HUES64 (cell line): ENCODE measurements at regions not wholly inside any gene's neighbourhood (a gene's known extent, or its start where the extent isn't known, plus 50 kb on each side); places are given as distances from the start of the nearest gene placed in this dataset.

Experiments
- H3K27ac ChIP-seq: 2 replicates; pipeline ENCODE4 v1.7.0; 2013; ENCODE audit warnings: low read depth, low read length, inconsistent platforms
- H3K27me3 ChIP-seq: 2 replicates; pipeline ENCODE4 v1.6.1; 2013; ENCODE audit warnings: mild to moderate bottlenecking, low read length; ENCODE audit not compliant: insufficient read depth
- H3K36me3 ChIP-seq: 2 replicates; pipeline ENCODE4 v1.6.1; 2013; ENCODE audit warnings: mild to moderate bottlenecking, low read length; ENCODE audit not compliant: insufficient read depth
- H3K4me1 ChIP-seq: 2 replicates; pipeline ENCODE4 v1.6.1; 2013; ENCODE audit warnings: mild to moderate bottlenecking, low read length, moderate library complexity; ENCODE audit not compliant: insufficient read depth
- H3K4me3 ChIP-seq: 2 replicates; pipeline ENCODE4 v1.5.1; 2013; ENCODE audit warnings: mild to moderate bottlenecking, low read length, moderate library complexity
- H3K9ac ChIP-seq: 2 replicates; pipeline ENCODE4 v1.6.1; 2013; ENCODE audit warnings: mild to moderate bottlenecking, low read depth, low read length
- H3K9me3 ChIP-seq: 2 replicates; pipeline ENCODE4 v1.6.1; 2013; ENCODE audit warnings: low read depth, low read length; ENCODE audit not compliant: insufficient read depth
- WGBS: fragments of 150-250, 120-280 bp; methylation state at CpG from one replicate; pipeline ENCODE4 v1.1.7; 2013; ENCODE audit warnings: missing lambda C conversion rate; 5-methylcytosine and 5-hydroxymethylcytosine counted together

DNA sequence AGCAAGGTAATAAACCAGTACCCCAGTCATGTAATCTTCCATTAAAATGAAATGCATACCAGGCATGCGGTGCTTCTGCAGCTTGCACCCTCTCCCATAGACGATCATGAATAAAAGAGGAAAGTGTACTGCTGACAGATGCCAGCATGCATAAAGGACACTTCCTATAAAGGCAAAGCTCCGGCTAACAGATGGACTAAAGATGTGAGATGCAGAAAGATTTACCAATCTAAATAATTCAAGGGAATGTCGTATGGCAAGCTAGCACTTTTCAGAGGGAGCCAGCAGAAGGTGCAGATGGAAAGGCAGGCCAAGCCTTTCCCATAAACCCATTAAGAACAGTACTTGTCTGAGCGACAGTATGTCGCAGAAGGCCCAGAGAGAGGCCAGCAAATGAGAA is 542.0 kb downstream of the NUF2 start:
- Histone ChIP-seq H3K27me3 (no peaks in the 10 kb centered on the region), H3K27ac (no peak overlapping the region), H3K9me3 (no peaks in the 10 kb centered on the region; the same call in 1 of the 2 replicates), H3K9ac (no peak overlapping the region), H3K4me1 (no peaks in the 10 kb centered on the region), H3K36me3 (no peaks in the 10 kb centered on the region), H3K4me3 (no peak overlapping the region)
- WGBS = 84% methylated on average over 6 of the region's 6 CpGs

DNA sequence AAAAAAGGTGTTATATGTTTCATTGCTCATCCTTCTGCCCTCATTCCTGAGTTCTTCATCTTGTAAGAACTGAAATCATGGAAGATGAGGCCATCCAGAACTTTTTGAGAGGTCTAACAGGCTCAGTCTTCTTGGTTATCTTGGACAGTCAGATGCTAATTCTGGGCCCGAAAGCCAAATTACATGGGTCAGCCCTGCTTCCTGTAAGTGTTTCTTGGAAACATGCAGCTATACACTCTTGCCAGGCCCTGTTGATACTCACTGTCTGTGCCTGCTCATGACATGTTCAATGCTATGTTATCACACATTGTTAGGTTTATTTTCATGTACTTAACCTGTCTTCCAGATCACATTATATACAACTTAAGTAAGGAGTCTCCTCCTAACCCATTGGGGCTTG is 542.5 kb downstream of the NUF2 start:
- no peak overlapping the region for H3K4me3 ChIP-seq
- no peak overlapping the region for H3K9ac ChIP-seq
- H3K27ac ChIP-seq = no peak overlapping the region
- H3K9me3 ChIP-seq = no peaks in the 10 kb centered on the region; the same call in 1 of the 2 replicates
- no peaks in the 10 kb centered on the region for H3K36me3 ChIP-seq
- no peaks in the 10 kb centered on the region for H3K27me3 ChIP-seq
- 91% methylated on average over 1 of the region's 1 CpG for WGBS
- H3K4me1 ChIP-seq = no peaks in the 10 kb centered on the region

DNA sequence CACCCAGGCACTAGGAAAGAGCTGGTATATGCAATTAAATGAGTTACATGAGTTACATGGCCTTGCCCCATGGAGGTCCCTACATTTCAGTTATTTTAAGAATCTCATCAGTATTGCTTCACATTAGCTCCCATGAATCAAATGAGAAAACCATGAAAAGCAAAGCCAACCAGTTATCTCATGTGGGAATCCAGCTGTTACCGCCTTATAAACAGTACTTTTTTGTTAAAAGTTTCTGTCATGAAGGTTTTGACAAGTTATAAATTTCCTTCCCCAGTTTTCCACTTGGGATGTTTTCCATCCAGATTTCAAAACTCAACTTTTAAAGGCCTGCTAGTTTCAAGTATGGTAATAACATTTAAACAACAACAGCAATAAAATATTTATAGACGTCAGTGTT is 544.8 kb downstream of the NUF2 start:
- Histone ChIP-seq H3K27me3 (no peaks in the 10 kb centered on the region), H3K27ac (no peak overlapping the region), H3K9ac (no peak overlapping the region), H3K9me3 (no peaks in the 10 kb centered on the region; the same call in 1 of the 2 replicates), H3K4me3 (no peak overlapping the region), H3K4me1 (no peaks in the 10 kb centered on the region), H3K36me3 (no peaks in the 10 kb centered on the region)
- 100% methylated on average over 1 of the region's 2 CpGs for WGBS

DNA sequence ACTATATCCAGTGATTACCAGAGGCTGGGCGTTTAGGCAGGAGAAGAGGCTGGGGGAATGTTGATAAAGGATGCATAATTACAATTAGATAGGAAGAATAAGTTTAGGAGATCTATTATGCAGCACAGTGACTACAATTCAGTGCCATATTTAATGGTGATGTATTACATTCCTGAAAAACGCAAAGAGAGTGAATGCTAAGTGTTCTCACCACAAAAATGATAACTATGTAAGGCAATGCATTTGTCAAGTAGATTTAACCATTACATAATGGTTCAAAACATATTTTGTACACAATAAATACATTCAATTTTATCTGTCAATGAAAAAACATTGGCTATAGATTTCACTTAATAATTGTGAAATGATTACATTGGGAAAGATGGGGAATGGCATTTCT is 548.9 kb downstream of the NUF2 start:
- Histone ChIP-seq H3K4me1 (peaks cover 8% of the 10 kb centered on the region), H3K9ac (no peak overlapping the region), H3K4me3 (no peak overlapping the region), H3K27ac (no peak overlapping the region), H3K9me3 (no peaks in the 10 kb centered on the region; the same call in 1 of the 2 replicates), H3K36me3 (no peaks in the 10 kb centered on the region), H3K27me3 (no peaks in the 10 kb centered on the region)
- WGBS = 96% methylated on average over 2 of the region's 2 CpGs

DNA sequence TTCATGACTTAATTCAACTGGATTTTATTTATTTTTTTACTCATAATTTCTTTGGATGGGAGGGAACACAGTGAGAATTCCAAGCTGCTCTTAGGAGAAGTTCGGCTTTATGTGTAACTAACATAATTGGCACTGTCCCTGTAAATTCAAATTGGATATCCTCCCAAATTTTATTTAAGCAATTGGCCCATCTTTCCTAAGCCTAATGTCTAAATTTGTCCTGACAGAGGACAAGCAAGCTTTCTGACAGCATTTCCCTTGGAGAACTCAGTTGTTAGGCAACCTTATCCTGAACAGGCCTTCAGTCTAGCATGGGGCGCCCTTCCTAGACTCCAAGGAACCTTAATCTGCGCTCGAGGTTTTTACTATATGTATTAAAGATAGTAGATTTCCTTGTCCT is 550.3 kb downstream of the NUF2 start:
- H3K4me1 ChIP-seq = peaks cover 15% of the 10 kb centered on the region
- no peaks in the 10 kb centered on the region; the same call in 1 of the 2 replicates for H3K9me3 ChIP-seq
- no peak overlapping the region for H3K27ac ChIP-seq
- H3K36me3 ChIP-seq = no peaks in the 10 kb centered on the region
- H3K9ac ChIP-seq = no peak overlapping the region
- no peaks in the 10 kb centered on the region for H3K27me3 ChIP-seq
- WGBS = 90% methylated on average over 4 of the region's 4 CpGs
- no peak overlapping the region for H3K4me3 ChIP-seq

DNA sequence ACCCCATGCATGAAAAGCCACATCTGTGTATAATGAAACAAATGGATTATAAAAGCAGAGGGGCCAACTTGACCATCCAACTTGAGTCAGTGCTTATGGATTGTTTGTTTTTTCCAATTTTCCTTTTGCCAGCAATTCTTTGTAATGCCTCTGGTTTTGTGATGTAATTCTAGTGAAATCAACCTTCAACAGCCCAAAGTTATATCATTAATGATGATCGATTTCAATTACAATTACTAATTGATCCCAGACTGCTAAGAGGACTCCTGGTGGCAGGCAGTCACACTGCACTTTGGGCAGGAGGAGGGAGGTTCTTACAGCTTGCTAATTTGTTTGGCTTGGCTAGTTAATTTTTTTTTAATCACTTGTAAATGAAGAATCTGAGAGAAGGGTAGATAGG is 552.3 kb downstream of the NUF2 start:
- peaks cover 15% of the 10 kb centered on the region for H3K4me1 ChIP-seq
- no peak overlapping the region for H3K4me3 ChIP-seq
- H3K9ac ChIP-seq = no peak overlapping the region
- no CpG with 5 or more reads among the region's 1 CpG for WGBS
- no peak overlapping the region for H3K27ac ChIP-seq
- no peaks in the 10 kb centered on the region for H3K36me3 ChIP-seq
- H3K27me3 ChIP-seq = no peaks in the 10 kb centered on the region
- no peaks in the 10 kb centered on the region for H3K9me3 ChIP-seq

DNA sequence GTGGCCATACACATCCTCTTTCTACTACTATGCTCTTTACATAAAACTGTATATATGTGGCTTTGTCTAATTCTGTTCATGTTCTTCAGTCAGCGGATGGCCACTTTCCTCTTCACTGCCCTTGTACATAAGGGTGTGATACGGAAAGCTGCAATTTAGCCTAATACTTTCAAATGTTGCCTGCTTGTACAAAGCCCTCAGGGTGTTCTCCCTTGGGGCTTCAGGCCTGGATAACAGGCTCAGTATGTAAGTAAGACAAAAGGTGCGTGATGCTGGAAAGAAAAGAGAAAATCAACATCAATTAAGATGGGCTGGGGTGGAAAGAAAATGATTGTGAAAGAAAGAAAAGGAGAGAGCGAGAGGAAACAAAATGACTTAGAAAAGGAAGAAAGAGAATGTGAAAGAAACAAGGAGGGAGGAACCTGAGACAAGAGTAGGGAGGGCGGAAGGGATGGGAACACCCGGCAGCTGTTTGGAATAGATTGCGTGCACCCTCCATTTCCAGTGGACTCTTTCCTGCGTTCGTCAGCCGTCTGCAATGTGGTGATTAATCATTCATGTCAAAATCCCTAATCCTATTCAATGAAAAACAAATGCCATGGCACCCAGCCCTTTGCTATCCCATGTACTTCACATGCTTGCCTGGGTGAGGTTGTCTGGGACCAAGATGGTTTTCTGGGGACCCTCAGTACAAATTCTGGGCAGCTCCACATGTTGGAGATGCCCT is 553.6 kb downstream of the NUF2 start:
- Histone ChIP-seq H3K4me1 (peaks cover 15% of the 10 kb centered on the region), H3K9ac (no peak overlapping the region), H3K4me3 (no peak overlapping the region), H3K36me3 (no peaks in the 10 kb centered on the region), H3K9me3 (no peaks in the 10 kb centered on the region), H3K27me3 (no peaks in the 10 kb centered on the region), H3K27ac (no peak overlapping the region)
- 89% methylated on average over 10 of the region's 10 CpGs for WGBS

DNA sequence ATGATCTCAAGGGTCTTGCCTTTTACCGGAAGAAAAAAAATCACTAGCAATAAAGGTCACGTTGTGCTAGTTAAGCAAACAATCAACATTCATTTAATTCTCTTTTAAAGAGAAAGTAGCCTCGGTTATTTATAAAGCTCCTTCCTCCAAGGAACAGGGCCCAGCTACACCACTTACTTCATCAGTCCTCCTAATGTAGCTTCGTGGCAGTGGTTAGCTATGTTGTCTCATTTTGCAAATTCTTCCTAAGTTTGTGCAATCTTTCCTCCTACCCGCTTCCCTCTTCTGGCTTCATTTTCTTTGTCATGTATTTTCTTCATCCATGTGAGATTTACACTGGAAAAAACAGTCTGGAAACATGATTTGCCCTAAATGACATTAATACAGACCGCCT is 554.2 kb downstream of the NUF2 start:
- H3K27ac ChIP-seq = no peak overlapping the region

DNA sequence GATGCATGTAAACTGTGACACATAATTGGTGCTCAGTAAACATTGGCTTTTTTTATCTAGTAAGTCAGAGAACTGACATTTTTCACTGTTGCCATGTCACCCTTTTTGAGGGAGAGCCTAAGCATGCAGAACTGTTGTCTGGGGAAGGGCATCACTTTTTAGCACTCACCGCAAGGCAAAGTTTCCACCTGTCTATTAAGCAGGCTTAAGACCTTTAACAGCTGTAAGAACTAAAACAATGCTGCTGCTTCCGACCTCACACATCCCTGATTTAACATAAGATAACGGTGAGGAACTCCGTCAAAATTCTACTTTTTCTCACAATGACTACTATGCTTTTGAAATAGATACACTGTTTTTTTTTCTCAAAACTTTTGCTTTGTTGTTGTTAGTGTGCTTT is 554.8 kb downstream of the NUF2 start:
- Histone ChIP-seq H3K4me1 (peaks cover 15% of the 10 kb centered on the region), H3K36me3 (no peaks in the 10 kb centered on the region), H3K9me3 (no peaks in the 10 kb centered on the region), H3K9ac (no peak overlapping the region), H3K4me3 (no peak overlapping the region), H3K27ac (no peak overlapping the region), H3K27me3 (no peaks in the 10 kb centered on the region)
- WGBS = 76% methylated on average over 4 of the region's 4 CpGs

More for the DNA sequence above, 554.2 kb downstream of the NUF2 start:
- no peaks in the 10 kb centered on the region for H3K27me3 ChIP-seq
- 91% methylated on average over 6 of the region's 6 CpGs for WGBS
- no peaks in the 10 kb centered on the region for H3K9me3 ChIP-seq
- H3K4me1 ChIP-seq = peaks cover 15% of the 10 kb centered on the region
- no peak overlapping the region for H3K4me3 ChIP-seq
- H3K36me3 ChIP-seq = no peaks in the 10 kb centered on the region
- H3K9ac ChIP-seq = no peak overlapping the region

DNA sequence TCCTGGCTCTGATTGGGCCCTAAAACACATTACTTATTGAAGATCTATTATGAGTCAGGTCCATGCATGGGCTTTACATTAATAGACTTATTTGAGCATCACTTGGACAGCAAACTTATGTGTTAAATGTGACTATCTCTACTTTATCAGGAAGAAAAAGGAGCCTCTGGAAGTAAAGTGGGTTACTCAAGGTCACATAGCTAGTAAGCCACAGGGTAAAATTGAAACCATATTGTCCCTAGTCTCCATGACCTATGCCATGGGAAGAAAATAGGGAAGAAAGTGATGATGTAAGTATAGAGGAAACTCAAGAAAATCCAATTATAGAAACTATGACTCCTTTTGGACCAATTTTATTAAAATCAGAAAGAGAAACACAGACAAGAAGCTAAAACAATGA is 555.3 kb downstream of the NUF2 start:
- Histone ChIP-seq H3K27ac (no peak overlapping the region), H3K4me3 (no peak overlapping the region)

DNA sequence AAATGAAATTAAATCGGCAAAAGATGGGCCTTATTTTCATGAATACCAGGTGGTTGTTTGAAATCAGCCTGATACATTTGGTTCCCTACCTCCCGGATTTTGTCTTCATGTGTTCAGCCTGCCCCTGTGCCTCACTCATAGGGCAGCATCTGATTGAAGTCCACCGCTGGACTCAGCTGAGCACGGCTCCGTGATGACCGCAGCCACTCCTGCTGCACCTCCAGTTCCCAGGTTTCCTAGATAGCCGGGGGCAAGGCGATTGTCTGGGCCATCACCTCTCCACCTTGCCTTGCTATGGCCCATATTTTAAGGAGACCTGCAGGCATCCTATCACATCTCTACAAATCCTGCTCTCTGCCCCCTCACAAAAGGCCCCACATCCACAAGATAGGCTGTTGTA is 563.8 kb downstream of the NUF2 start:
- H3K4me3 ChIP-seq = no peak overlapping the region
- no peaks in the 10 kb centered on the region for H3K9me3 ChIP-seq
- H3K27ac ChIP-seq = no peak overlapping the region
- peaks cover 12% of the 10 kb centered on the region for H3K4me1 ChIP-seq
- 89% methylated on average over 8 of the region's 8 CpGs for WGBS
- no peaks in the 10 kb centered on the region for H3K36me3 ChIP-seq
- no peak overlapping the region for H3K9ac ChIP-seq
- H3K27me3 ChIP-seq = no peaks in the 10 kb centered on the region

More for the DNA sequence above, 555.3 kb downstream of the NUF2 start:
- H3K36me3 ChIP-seq = no peaks in the 10 kb centered on the region
- no peak overlapping the region for H3K9ac ChIP-seq
- H3K4me1 ChIP-seq = peaks cover 15% of the 10 kb centered on the region
- no peaks in the 10 kb centered on the region for H3K27me3 ChIP-seq
- no peaks in the 10 kb centered on the region for H3K9me3 ChIP-seq

DNA sequence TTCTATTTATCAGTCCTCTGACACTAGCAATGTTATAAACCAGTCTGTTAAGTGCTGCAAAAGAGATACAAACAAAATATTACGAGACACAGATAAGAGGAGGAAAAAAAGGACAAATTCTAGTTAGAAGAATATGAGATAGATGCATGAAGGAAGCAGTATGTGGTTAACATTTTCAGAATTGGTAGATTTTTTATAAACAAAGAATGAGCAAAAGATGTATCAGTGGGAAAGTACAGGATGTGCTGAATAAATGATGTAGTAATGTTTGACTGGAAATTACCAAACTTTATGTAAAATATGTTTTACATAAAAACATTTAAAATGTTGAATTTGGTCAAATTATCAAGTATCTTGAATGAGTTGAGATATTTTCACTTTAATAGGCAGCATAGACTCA is 574.2 kb downstream of the NUF2 start:
- no peaks in the 10 kb centered on the region for H3K9me3 ChIP-seq
- H3K36me3 ChIP-seq = no peaks in the 10 kb centered on the region
- no peak overlapping the region for H3K27ac ChIP-seq
- no peak overlapping the region for H3K4me3 ChIP-seq
- peaks cover 13% of the 10 kb centered on the region; the same call in 1 of the 2 replicates for H3K4me1 ChIP-seq
- no peaks in the 10 kb centered on the region for H3K27me3 ChIP-seq
- WGBS = 94% methylated on average over 1 of the region's 1 CpG
- no peak overlapping the region for H3K9ac ChIP-seq
